Vagina (tissue), 2 donors: ENCODE measurements at regions not wholly inside any gene's neighbourhood (a gene's known extent, or its start where the extent isn't known, plus 50 kb on each side); places are given as distances from the start of the nearest gene placed in this dataset.

Experiments used
- DNase-seq, 2 donors: peaks; one replicate each; pipeline ENCODE4 v3.0.0-alpha.2; 2017; ENCODE audit errors: extremely low spot score in 2 of 2
- H3K27ac ChIP-seq: fragments of 200-600 bp; sonication (generic); one replicate; pipeline ENCODE4 v1.5.1; 2019
- H3K27me3 ChIP-seq: fragments of 200-600 bp; sonication (generic); one replicate; pipeline ENCODE4 v1.5.1; 2019
- H3K36me3 ChIP-seq, 2 donors: fragments of 200-600 bp; sonication (generic); one replicate each; pipeline ENCODE4 v1.5.1; 2017 to 2019
- H3K4me1 ChIP-seq: fragments of 200-600 bp; sonication (generic); one replicate; pipeline ENCODE4 v1.5.1; 2019
- H3K4me3 ChIP-seq, 2 donors: fragments of 200-600 bp; sonication (generic); 1 replicate in 1 of 2; 2 replicates in 1 of 2; pipeline ENCODE4 v1.5.1; 2016 to 2019
- H3K9me3 ChIP-seq: fragments of 200-600 bp; sonication (generic); one replicate; pipeline ENCODE4 v1.5.1; 2019
- POLR2A ChIP-seq, 2 donors: fragments of 450-650 bp; IDR thresholded peaks; one replicate each; pipeline ENCODE4 v1.6.1; 2017; ENCODE audit warnings: antibody characterized with exemption in 2 of 2, mild to moderate bottlenecking in 2 of 2, moderate library complexity in 2 of 2
- POLR2AphosphoS5 ChIP-seq, 2 donors: sonication (generic); formaldehyde crosslinking; IDR thresholded peaks; one replicate each; pipeline ENCODE4 v1.9.0; 2017; ENCODE audit warnings: antibody characterized with exemption in 2 of 2, mild to moderate bottlenecking in 2 of 2, low read depth in 1 of 2; ENCODE audit not compliant: insufficient read depth in 1 of 2
- intact Hi-C: fragments of 100-400 bp; cut with DNase I; formaldehyde crosslinking; loops from one replicate; pipeline ENCODE4 v1.15.1; 2023
- TF ChIP-seq, protein P1 (sequence below), 3 experiments: fragments of 450-650 bp in 2 of 3; fragments of 200-600 bp in 1 of 3; sonication (generic) in 1 of 3; IDR thresholded peaks; one replicate each; pipeline ENCODE4 v1.5.1; 2017 to 2019; ENCODE audit warnings: antibody characterized with exemption in 3 of 3, mild to moderate bottlenecking in 2 of 3, moderate library complexity in 2 of 3

DNA sequence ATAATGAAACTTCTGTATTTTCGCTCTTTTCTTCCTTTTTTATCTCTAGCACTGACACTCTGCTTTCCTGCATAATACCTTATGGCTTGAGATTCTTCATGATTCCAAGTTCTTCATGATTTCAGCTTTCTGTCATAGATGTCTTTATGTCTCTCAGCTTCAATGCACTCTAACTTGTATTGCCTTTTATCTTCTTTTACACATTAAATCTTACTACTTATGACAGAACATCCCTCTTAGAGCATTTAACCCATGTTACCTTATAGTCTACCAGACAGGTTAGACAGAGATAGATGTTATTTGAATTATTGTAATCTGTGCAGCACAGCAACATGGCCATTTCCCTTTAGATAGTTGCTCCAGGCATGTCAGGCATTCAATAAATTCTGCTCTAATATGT is 1475.7 kb upstream of the TMEFF2 start:
- Histone ChIP-seq H3K4me3 (no peak overlapping the region), H3K27ac (no peak overlapping the region), H3K4me1 (no peaks in the 10 kb centered on the region), H3K9me3 (no peaks in the 10 kb centered on the region), H3K36me3 (no peaks in the 10 kb centered on the region), H3K27me3 (no peaks in the 10 kb centered on the region)
- DNase-seq: no peak
- TF ChIP-seq POLR2AphosphoS5 (IDR thresholded peaks at IDR 0.05; ENCODE audit: insufficient read depth in 1 of 2, low read depth in 1 of 2) (no peak), POLR2A (IDR thresholded peaks at IDR 0.05) (no peak)
- intact Hi-C loops: loop anchor here (5.0 kb wide), 1 partner anchor 662 kb away; no protein-coding TSS in a partner anchor

DNA sequence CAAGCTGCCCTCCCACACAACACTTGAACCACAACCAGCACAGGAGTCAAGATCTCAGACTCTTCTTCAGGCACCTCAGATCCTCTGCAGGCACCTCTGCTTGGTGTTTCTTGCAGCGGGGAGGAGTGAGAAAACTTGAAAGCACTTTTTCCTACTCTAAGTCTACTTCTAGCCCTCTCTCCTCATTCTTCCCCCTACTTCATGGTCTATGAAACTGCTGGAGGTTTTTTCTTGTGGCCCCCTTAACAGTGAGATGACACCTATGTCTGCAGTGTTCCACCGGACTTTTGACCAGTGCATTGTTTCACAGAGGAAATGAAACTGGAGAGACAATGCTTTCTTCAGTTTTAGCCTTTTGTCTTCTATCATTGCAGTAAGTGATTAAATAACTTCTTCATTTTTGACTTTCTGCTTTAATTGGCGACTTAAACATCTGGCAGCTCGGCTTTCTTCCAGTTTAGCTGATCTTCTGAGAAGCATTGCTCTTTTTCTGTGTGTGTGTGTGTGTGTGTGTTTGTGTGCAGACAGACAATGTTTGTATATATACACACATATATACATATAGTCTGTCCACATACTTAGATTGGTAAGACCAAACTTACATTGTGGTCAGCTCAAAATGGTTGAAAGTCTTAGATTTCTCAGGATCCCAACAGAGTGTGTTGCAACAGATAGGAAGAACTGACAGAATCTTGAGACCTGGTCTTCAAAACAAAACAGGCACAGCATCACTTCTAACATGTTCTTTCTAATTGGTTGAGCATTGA is 1474.0 kb upstream of the TMEFF2 start:
- no peak for DNase-seq
- Histone ChIP-seq H3K4me1 (no peaks in the 10 kb centered on the region), H3K4me3 (no peak overlapping the region), H3K9me3 (no peaks in the 10 kb centered on the region), H3K36me3 (no peaks in the 10 kb centered on the region), H3K27me3 (no peaks in the 10 kb centered on the region), H3K27ac (no peak overlapping the region)
- intact Hi-C loops: no loop called here
- TF ChIP-seq, protein P1, sequence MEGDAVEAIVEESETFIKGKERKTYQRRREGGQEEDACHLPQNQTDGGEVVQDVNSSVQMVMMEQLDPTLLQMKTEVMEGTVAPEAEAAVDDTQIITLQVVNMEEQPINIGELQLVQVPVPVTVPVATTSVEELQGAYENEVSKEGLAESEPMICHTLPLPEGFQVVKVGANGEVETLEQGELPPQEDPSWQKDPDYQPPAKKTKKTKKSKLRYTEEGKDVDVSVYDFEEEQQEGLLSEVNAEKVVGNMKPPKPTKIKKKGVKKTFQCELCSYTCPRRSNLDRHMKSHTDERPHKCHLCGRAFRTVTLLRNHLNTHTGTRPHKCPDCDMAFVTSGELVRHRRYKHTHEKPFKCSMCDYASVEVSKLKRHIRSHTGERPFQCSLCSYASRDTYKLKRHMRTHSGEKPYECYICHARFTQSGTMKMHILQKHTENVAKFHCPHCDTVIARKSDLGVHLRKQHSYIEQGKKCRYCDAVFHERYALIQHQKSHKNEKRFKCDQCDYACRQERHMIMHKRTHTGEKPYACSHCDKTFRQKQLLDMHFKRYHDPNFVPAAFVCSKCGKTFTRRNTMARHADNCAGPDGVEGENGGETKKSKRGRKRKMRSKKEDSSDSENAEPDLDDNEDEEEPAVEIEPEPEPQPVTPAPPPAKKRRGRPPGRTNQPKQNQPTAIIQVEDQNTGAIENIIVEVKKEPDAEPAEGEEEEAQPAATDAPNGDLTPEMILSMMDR (IDR thresholded peaks at IDR 0.05): no peak
- TF ChIP-seq POLR2AphosphoS5 (IDR thresholded peaks at IDR 0.05; ENCODE audit: insufficient read depth in 1 of 2, low read depth in 1 of 2) (no peak), POLR2A (IDR thresholded peaks at IDR 0.05) (no peak)

DNA sequence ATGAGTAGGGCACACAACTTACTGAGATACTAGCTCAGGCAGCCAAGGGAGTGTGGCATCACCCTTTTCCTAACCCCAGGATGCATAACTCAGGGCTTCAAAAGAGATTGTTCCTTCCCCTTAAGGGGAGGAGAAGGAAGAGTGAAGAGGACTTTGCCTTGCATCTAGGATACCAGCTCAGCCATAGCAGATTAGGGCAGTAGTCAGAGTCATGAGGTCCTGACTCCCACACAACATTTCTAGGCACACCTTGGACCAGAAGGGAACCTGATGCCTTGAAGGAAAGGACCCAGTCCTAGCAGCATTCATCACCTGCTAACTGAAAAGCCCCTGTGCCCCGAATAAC is 1433.2 kb upstream of the TMEFF2 start:
- Histone ChIP-seq H3K27ac (no peak overlapping the region), H3K36me3 (no peaks in the 10 kb centered on the region), H3K9me3 (no peaks in the 10 kb centered on the region), H3K4me3 (no peak overlapping the region), H3K27me3 (no peaks in the 10 kb centered on the region), H3K4me1 (no peaks in the 10 kb centered on the region)
- no peak for DNase-seq
- intact Hi-C loops: no loop called here
- TF ChIP-seq POLR2A (IDR thresholded peaks at IDR 0.05) (no peak), POLR2AphosphoS5 (IDR thresholded peaks at IDR 0.05; ENCODE audit: insufficient read depth in 1 of 2, low read depth in 1 of 2) (no peak)
- TF ChIP-seq, protein P1 (IDR thresholded peaks at IDR 0.05): no peak

DNA sequence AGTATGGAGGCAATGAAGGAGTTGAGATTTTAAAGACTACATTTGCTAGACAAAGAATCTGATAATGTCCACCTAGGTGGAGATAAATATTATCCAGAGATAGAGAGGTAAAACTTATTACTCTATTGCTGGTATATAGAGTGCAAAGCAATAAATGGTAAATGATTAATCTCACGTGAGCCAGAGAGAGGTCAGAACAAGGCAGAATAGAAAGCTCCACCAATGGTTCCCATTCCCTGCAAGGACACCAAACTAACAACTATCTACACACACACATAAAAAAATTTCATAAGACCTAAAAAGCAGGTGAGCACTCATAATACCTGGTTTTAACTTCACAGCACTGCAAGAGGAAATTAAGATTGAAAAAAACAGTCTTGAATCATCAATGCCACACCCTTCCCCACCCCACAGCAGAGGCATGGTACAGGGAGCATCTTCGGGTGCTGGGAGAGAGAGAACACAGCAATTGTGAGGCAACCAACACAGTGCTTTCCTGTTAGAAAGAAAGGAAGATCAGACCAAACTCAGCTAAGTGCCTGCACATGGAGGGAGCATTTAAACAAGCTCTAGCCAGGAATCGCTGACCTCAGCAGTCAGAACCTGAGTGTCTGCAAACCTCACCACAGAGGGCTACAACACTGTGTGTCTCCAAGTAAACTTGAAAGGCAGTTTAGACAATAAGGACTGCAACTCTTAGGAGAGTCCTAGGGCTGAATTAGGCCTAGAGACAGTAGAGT is 1432.6 kb upstream of the TMEFF2 start:
- no peak for TF ChIP-seq POLR2AphosphoS5 (IDR thresholded peaks at IDR 0.05; ENCODE audit: insufficient read depth in 1 of 2, low read depth in 1 of 2)
- TF ChIP-seq, protein P1 (IDR thresholded peaks at IDR 0.05): no peak
- TF ChIP-seq POLR2A (IDR thresholded peaks at IDR 0.05): no peak
- no peaks in the 10 kb centered on the region for H3K27me3 ChIP-seq

DNA sequence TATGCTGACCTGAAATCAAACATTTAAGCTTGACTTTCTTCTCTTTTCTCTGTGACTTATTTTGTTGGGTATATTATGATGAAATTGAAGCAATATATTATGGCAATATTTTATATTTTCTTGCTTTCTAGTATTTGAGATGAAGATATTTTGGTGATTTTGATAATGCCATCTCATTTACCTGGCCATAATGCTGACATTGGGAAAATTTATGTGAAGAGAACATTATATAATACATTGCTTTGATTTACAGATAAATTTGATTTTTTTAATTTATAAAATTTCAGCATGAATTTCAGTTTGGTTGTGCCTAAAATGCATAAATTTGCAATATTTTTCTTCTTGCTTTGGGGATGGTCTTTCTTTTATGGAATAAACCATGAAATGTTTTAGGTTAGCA is 1413.7 kb upstream of the TMEFF2 start:
- intact Hi-C loops: no loop called here

More for the DNA sequence above, 1432.6 kb upstream of the TMEFF2 start:
- Histone ChIP-seq H3K9me3 (no peaks in the 10 kb centered on the region), H3K4me3 (no peak overlapping the region), H3K4me1 (no peaks in the 10 kb centered on the region), H3K27ac (no peak overlapping the region), H3K36me3 (no peaks in the 10 kb centered on the region)
- intact Hi-C loops: no loop called here
- DNase-seq: no peak

More for the DNA sequence above, 1413.7 kb upstream of the TMEFF2 start:
- Histone ChIP-seq H3K4me1 (no peaks in the 10 kb centered on the region), H3K9me3 (no peaks in the 10 kb centered on the region), H3K36me3 (no peaks in the 10 kb centered on the region), H3K4me3 (no peak overlapping the region), H3K27ac (no peak overlapping the region), H3K27me3 (no peaks in the 10 kb centered on the region)
- no peak for TF ChIP-seq POLR2A (IDR thresholded peaks at IDR 0.05)
- no peak for TF ChIP-seq POLR2AphosphoS5 (IDR thresholded peaks at IDR 0.05; ENCODE audit: insufficient read depth in 1 of 2, low read depth in 1 of 2)
- TF ChIP-seq, protein P1 (IDR thresholded peaks at IDR 0.05): no peak
- DNase-seq: no peak
